ENCODE measurements at regions not wholly inside any gene's neighbourhood (a gene's known extent, or its start where the extent isn't known, plus 50 kb on each side); places are given as distances from the start of the nearest gene placed in this dataset.

DNA sequence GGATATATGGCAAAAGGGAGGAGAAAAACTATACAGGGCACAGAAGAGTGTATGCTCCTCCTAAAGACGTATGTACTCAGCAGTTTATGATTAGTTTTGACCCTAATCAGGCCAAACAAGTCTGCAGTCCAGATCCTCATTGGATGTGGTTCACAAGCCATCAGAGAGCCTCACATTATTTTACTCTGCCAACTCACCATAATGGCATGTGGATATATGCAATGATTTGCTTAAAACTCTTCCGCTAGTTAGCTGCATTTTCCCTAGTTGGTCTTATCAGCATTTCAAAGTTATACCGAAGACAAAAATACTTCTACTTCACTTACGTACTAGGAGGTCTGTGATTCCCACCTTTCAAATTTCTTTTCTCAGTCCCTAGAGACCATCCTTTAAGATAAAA lies 198.4 kb downstream of the CMPK2 start:
- DNase-seq = no peak

DNA sequence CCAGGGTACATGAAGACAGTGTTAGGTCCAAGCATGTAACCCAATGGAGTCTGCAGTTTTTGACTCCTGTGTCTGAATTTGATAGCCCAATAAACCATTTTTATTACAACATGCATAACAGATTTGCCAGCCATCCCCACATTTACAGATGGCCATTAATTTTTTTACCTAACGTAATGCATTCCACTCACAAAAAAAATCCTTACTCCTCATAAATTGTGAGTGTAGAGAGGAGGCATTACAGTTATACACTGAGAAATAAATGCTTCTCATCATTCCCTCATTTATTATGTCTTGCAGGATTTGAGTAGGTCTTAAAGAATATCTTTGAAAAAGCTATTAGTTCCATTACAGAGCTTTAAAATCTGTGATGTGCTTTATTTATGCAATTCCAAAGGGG lies 193.8 kb downstream of the CMPK2 start:
- DNase-seq = no peak

DNA sequence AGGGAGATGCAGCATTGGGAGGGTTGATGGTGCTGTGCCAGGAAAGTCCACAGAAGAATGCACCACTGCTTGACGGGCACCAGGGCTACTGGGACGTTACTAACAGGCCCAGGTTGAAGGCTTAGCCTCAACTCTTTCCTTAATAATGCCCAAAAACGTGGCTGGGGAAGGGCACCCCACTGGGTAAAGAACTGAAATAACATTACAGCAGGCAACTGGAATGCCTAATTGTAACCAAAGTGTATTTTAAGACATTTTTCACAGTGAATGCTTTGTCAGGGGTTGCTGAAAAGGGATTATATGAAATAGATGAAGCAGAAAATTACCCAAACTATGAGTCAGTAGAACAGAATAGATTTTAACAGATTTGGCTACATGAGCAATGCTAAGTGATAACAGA lies 191.3 kb downstream of the CMPK2 start:
- DNase-seq = peak; percentile 32

DNA sequence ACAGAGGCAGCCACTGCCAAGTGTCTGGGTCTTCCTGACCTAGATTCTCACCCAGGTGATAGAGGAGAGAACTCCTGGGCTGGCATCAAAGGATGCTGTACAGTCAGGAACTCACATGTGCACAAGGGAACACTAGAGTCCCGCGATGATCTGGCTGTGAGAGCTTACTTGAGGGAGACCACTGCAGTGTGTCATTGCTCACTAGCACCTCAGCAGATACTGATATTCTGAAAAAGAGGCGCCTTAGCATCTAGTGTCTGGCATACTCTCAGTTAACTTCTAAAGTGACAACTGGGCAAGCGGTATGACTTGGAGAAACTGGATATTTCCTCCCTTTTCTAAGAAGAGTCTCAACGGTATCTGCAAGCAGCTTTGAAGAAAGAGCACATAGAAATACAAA lies 189.9 kb downstream of the CMPK2 start:
- DNase-seq = no peak

DNA sequence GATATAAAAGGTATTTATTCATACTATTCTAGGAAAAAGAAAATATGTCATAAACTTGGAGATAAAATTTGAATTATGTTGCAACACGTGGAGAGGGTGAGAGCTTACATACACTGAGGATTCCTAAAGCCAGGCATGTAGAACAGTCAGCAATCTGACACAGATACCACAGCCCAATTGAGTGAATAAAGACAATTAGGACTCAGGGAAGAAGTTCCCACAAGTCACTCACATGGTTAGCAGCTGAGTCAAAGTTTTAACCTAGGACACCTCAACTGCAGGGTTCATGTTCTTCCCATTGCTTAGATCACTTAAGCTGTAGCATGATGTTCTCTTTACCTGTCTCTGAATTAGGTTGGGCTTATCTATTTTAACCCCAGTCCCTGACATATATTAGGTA lies 189.5 kb downstream of the CMPK2 start:
- no peak for DNase-seq

DNA sequence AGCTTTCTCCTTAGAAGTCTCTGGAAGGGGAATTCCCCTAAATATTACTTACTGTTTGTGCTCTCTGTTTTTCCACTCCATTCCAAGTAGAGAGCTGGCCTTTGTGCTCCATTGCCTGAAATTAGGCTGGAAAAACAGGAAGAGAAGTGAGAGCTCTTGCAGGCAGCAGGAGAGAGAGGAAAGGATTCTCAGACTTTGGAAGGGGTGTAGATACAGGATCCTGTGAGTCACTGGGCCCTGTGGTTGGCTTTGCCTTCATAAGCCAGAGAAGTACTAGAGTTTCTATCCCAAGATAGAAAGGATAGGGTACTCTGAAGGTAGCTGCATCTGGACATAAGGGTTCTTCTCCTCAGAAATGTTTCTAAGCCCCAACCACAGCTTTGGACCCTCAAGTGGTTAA lies 188.9 kb downstream of the CMPK2 start:
- no peak for DNase-seq

DNA sequence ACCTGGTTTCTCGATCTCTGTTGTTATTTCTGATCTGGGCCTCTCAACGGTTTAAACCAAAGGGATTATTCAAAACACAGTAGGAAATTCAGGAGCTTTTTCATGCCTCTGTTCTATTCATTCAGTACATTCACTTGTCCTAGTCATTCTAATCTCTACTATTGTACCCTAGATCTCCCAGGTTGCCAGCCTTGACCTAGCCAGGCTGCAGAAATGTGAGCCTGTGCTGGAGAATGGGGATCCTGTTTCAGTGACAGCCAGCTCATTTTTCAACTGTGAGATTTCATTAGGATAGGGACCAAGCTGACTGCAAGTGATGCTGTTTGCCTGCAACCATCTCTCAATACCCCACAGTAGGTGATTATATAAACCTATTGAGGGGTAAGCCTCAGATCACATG lies 186.2 kb downstream of the CMPK2 start:
- DNase-seq = no peak

DNA sequence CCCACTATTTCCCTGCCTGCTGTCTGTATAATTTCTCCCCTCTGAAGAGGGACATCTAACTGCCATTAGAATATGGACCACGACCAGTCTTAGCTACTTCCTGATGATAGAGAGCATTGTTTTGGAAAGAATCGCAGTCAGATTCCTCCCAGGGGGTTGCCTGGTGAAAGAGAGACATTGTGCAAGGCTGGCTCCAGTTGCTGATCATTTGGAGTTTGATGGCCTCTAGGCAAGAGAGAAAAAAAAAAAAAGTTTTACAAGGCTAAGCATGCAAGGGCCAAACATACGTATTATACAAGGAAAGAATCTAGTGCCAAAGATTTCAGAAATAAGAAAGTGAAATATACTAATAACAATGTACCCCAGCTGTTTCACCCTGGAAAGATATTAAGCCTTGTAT lies 182.2 kb downstream of the CMPK2 start:
- no peak for DNase-seq

DNA sequence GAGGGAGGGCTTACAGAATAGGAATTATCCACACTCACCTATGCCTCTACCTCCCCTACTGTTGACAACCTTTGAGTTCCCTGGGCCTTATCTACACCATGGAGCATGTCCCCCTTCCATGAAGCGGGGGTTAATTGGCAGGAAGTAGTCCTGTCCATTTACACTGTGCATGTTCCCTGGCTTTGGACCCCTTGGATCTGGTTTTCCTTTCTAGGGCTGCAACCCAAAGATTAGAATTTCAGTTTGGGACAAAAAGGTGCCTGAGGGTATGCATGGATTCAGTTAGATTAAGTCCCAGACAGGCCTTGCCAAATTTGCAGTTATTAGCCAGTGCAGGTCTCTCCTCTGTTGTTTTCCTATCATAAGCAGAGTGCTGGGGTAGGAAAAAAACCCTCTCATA lies 180.3 kb downstream of the CMPK2 start:
- no peak for DNase-seq

DNA sequence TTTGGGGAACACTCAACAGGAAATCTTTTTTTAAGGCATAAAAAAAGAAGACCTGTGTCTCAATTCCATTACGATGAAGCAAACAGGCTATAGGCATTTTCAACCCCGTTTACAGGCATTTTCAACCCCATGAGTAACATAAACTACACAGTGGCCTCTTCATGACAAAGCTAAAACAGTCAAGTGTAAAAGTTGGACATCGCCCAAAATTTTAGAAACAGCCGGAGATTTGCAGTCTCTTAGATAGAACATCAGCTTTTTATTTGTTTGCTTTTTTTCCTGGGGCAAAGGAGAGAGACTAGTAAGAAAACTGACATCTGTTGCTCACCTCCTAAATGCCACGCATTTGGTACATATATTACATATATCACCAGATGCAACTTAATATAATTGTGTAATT lies 173.7 kb downstream of the CMPK2 start:
- DNase-seq = peak; percentile 13

DNA sequence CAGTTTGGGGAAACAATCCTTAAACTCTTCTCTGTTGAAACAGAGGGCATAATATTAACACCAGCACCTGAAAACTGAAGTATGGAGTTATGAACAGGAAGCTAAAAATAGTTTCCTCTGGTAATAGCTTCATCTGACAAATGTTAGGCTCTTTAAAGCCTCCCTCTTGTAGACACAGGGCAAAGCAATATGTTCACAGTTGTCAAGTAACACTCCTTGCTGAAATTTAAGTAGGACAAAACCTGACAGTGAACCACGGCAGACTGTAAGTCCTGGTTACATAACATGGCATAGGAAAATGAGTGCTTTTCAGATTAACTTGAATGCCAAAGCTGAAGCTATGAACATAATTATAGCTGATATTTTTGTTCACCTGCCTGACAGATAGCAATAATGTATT lies 172.9 kb downstream of the CMPK2 start:
- no peak for DNase-seq

DNA sequence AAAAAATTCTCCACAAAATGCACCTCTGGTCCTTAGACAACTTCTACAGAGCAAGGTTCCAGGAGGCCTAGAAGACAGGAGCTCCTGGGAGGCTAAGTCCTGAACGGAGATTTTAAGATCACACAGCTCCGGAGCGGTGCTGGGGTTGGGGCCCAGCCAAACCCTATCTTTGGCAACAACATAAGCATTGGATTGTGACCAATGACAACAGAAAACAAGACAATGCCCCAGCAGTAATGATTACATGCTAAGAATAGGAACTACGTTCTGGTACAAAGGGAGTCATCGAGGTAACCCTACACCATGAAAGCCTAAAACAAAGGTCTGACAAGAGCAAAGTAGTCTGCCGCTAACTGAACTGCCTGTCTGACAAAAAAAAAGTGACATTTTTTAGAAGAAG lies 171.2 kb downstream of the CMPK2 start:
- no peak for DNase-seq

DNA sequence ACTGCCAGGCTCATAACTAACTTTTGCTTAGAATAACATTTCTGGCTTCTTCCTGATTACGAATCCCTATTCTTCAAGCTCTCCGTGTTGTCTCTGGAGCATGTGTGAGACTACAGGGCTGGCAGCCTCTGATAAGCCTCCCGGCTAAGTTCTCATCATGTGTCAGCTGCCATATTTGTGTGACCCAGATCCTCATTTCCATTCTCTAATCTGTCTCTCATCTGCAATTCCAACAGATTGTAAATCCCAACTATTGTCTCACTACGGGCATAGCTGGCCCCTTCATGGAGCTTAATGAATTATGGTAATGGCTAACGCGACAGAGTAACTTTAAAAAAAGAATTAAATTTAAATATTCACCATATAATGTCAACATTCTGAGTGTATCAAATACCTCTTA lies 165.4 kb downstream of the CMPK2 start:
- no peak for DNase-seq

DNA sequence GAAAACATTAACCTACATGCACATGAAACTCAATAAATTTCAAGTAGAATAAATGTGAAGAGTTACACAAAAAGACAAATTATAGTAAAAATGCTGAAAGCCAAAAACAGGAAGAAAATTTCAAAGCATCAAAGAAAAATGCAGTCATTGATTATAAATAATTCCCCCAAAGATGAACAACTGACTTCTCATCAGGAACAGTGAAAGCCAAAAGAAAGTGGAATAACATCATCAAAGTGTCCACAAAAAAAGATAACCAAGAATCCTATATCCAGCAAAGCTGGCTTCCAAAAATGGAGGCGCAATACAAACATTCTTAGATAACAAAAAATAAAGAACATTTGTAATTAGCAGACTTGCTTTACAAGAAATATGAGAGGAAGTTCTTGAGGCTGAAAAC lies 161.6 kb downstream of the CMPK2 start:
- DNase-seq = no peak

DNA sequence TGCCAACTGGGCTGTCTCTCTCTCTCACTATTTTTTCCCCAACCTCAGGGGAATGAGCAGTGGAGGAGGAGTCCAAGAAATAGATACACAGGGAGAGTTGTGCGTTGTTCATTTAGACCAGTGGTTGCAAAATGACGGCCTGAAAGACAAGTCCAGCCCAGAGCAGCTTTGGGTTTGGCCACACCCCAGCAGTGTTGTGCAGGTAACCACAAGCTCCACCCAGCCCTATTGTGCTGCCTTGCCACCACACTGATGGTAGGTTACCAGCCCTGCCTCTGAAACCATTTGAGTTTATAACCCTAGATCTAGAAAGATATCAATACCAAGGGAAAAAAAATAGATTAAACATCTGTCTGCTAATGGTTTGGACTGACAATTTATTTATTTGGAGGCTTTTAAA lies 144.3 kb downstream of the CMPK2 start:
- no peak for DNase-seq

DNA sequence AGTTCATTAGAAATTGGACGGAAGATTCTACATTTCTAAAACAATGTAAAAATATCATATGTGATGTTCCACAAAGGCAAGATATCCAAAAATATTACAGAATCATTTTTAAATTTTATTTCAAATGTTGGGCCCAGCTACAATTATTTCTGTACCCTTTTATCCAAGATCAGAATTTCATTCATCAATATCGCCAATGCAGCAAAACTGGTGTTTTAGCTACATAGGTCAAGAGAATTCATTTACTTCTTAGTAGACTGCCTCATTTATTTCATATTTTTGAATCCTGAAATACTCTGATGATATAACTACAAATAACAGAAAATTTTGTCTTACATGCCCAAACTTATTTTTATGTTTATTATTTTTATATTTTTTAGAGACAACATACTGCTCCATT lies 143.1 kb downstream of the CMPK2 start:
- DNase-seq = no peak

DNA sequence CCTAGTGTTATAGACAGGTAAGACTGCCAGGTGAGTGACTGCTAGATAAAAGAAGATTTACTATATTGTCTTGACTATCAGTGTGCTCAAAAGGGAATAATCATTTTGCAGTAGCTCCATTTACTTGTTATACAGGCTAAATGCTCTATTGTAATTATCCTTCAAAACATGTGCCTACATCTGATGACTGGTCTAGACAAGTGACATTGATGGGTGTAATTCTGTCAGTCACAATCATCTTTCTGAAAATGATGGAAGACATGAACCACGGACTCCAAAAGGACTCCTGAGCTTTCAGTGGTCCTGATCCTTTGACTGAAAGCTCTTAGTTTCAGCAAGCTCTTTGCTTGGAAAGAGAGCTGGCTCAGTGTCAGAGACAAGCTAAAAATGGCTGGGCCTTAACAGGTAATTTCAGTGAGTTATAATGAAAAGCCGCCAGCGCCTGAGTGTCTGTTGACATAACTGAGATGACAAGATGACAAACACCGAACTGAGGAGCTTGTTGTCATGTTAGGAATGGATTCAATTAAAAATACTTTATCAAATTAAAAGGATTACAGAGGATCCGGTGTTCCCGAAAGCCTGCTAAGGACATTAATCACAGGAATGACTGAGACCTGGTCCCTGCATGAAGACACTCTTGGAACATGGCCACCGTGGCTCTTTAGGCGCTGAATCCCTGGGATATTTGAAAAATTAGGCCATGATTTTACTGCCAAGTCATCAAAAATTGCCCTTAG lies 141.7 kb downstream of the CMPK2 start:
- DNase-seq = no peak

DNA sequence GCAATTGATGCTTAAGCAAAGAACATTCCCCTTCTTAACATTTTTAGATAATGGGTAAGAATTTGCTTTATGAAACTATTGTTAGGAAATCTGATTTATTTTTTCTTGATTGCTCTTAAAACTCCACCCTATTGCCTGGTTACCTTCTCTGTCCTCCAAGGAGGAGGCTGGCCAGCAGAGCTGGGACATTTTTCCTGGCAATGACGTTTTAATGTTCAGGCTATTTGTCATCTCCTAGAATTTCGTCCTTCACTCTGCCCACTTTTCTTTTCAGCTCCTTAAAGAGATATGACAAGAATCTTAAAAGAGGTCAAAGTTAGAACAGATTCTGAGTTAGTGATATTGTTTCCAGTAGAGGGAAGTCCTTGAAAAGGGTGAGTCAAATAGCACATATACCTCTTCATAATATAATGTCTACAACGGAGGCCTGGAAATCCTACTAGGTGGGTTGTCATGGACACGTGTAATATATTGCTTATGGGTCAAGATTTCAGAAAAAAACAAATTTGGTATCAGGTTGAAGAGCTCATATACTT lies 141.0 kb downstream of the CMPK2 start:
- no peak for DNase-seq

DNA sequence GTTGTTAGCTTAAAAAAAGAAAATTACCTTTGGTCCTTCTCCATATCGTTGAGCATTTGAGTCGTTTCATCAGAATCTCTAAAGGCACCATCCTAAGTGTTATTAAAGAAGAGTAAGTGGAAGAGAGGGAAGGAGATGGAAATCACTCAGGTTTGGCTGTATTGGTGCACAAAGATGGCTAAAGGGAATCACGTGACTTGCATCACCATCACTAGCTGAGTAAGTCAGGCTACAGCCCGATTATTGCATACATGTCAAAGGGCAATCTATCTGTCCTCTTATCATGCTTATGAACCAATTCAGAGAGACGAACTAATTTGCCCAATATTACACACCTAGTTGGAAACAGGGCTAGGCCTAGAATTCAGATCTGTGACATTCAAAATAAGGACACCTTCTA lies 137.6 kb downstream of the CMPK2 start:
- DNase-seq = no peak

DNA sequence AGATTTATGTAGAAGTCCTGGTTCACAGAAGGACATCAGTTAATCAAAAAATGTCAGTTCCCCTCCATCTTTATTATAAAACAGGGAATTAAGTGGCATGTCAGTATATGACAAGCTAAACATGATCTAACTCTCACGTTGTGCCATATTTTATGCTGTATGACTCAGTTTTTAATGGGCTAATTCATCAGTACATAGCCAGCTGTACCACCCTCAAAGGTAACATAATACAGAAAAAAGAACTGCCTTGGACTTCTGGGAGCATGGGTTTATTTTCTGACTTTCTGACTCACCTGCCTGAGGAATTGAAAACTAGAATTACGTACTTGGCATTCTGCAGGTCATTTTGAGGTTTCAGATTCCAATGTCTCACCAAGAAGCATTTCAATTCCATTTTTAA lies 135.7 kb downstream of the CMPK2 start:
- DNase-seq = no peak

DNA sequence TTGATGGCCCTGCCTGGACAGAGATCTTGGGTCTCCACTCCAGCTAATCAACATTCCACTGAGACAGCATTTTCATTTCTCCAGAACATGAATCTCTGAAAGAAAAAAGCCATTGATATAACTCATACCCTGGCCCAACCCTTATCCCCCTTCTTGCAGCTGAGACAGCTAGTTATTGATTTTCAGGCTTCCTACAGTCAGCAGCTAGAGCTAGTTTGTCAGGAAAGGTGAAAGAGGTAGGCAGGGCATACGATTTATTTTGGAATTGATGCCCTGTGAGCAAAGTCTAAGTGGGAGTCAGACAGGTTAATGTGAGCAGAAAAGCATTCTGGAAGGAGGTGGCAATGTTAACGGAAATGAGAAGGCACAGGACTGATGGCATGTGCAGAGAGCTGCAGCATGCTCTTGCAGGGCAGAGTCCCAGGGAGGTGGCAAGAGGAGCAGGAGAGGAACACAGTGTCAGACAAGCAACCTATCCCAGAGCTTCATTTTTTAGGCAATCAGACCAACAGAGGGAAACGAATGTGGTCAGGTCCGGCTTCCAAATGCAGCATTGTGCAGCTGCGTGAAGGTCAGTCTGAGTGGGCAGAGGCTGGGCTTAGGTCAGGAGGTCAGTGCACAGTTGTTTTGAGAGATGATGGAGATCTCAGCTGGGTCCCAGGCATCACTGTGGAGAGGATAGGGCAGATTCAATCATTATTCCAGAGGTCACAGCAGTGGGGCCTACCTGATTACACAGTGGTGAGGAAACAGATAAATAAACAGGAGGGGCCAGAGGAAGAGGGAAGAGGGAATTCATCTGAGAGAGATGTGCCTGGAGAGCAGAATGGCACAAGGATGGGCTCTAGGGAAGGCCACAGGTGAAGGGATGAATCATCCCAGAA lies 134.8 kb downstream of the CMPK2 start:
- no peak for DNase-seq

DNA sequence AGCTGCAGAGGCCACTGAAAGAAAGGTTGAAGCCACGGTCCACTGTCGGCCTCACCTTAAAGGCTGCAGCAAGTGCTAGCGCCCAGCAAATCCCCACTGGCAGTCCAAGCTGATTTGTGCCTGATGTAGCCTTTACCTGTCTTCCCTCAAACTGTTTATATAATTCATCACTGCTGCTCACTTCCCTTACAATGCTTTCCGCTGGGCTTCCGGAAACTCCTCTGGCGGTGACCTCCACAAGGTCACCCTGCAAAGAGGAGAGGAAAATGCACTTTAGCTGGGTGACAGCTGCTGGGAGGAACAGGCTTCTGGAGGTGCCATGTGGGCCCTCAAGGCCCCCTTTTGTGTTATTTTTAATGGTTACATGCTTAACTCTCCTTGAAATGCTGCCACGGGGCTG lies 126.2 kb downstream of the CMPK2 start:
- DNase-seq = no peak

DNA sequence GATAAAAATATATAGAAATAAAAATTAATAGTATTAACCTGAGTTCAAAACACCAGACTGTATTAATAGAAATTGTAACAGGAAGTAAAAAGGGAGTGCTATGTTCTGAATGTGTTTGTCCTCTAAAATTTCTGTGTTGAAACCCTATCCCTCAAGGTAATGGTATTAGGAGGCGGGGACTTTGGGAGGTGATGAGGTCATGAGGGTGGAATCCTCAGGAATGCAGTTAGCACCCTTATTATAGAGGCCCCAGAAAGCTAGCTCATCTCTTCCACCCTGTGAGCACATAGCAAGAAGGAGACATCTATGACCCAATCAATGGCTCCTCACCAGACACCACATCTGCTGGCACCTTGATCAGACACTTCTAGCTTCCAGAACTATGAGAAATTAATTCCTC lies 124.5 kb downstream of the CMPK2 start:
- DNase-seq = no peak

DNA sequence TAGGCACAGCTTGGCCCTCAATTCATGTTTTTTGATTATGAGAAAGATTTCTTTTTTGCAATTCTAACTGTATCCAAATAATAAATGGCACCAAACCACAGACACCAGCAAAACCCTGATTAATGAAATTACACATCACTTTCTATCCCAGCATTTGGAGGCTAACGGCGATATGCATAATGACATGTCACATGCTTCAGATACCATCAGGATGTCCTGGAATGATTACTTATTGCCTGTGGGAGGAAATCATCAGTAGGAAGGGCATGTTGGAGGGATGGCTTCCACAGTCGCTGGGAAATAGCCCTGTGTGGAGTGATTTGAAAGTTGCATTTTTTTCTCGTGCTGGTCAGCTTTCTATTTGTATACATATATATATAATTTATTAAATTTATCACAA lies 121.7 kb downstream of the CMPK2 start:
- no peak for DNase-seq
